GM23338 (cell line): ENCODE measurements at regions not wholly inside any gene's neighbourhood (a gene's known extent, or its start where the extent isn't known, plus 50 kb on each side); places are given as distances from the start of the nearest gene placed in this dataset.

Experiments
- ATAC-seq: fragments of 200-7000 bp; cut with Tn5 transposase; 3 replicates; pipeline ENCODE4 v1.9.1; 2020
- DNase-seq: peaks from one replicate; pipeline ENCODE4 v3.0.0-alpha.2; 2015; ENCODE audit warnings: low spot score
- H2AFZ ChIP-seq: fragments of 200-600 bp; sonication (generic); 2 replicates; pipeline ENCODE4 v1.8.0; 2016; ENCODE audit warnings: antibody characterized with exemption, mild to moderate bottlenecking, moderate library complexity
- H3F3A ChIP-seq: fragments of 200-600 bp; sonication (generic); replicated peaks from 2 replicates; pipeline ENCODE4 v1.8.0; 2017; ENCODE audit warnings: antibody characterized with exemption, mixed run types, low read depth
- H3K27ac ChIP-seq: fragments of 200-600 bp; sonication (generic); 2 replicates; pipeline ENCODE4 v1.6.1; 2016; ENCODE audit warnings: low read depth
- H3K27me3 ChIP-seq: fragments of 200-600 bp; sonication (generic); 2 replicates; pipeline ENCODE4 v1.8.0; 2016; ENCODE audit warnings: mild to moderate bottlenecking, mixed run types, moderate library complexity; ENCODE audit not compliant: insufficient read depth
- H3K36me3 ChIP-seq: fragments of 200-600 bp; sonication (generic); 2 replicates; pipeline ENCODE4 v1.8.0; 2016; ENCODE audit warnings: mild to moderate bottlenecking; ENCODE audit not compliant: insufficient read depth
- H3K4me1 ChIP-seq: fragments of 200-600 bp; sonication (generic); 2 replicates; pipeline ENCODE4 v1.8.0; 2016; ENCODE audit warnings: mild to moderate bottlenecking, moderate library complexity; ENCODE audit not compliant: insufficient read depth
- H3K4me2 ChIP-seq: fragments of 200-600 bp; sonication (generic); 2 replicates; pipeline ENCODE4 v1.7.1; 2017; ENCODE audit warnings: mixed run types
- H3K4me3 ChIP-seq: fragments of 200-600 bp; sonication (generic); 2 replicates; pipeline ENCODE4 v1.6.1; 2016; ENCODE audit warnings: mixed run types
- H3K79me2 ChIP-seq: fragments of 200-600 bp; sonication (generic); replicated peaks from 2 replicates; pipeline ENCODE4 v1.8.0; 2017; ENCODE audit warnings: mild to moderate bottlenecking; ENCODE audit not compliant: insufficient read depth
- H3K9me2 ChIP-seq: fragments of 200-600 bp; sonication (generic); 2 replicates; pipeline ENCODE4 v1.8.0; 2017; ENCODE audit not compliant: insufficient read depth
- H4K20me1 ChIP-seq: fragments of 200-600 bp; sonication (generic); replicated peaks from 2 replicates; pipeline ENCODE4 v1.8.0; 2017; ENCODE audit warnings: mild to moderate bottlenecking; ENCODE audit not compliant: insufficient read depth
- H3K27ac Mint-ChIP-seq: 2 replicates; pipeline ENCODE4 v1.8.0; 2020; ENCODE audit warnings: inconsistent platforms, mild to moderate bottlenecking, moderate library complexity, mixed read lengths
- H3K27me3 Mint-ChIP-seq: 3 replicates; pipeline ENCODE4 v1.8.0; 2022; ENCODE audit warnings: low read depth, mild to moderate bottlenecking, moderate library complexity, mixed read lengths, inconsistent platforms; ENCODE audit not compliant: insufficient read depth, poor library complexity
- H3K36me3 Mint-ChIP-seq: 3 replicates; pipeline ENCODE4 v1.8.0; 2021; ENCODE audit warnings: low read depth, mild to moderate bottlenecking, inconsistent platforms, moderate library complexity, mixed read lengths
- H3K4me1 Mint-ChIP-seq: 3 replicates; pipeline ENCODE4 v1.8.0; 2020; ENCODE audit warnings: mild to moderate bottlenecking, inconsistent platforms, mixed read lengths
- H3K4me3 Mint-ChIP-seq: 3 replicates; pipeline ENCODE4 v1.8.0; 2021; ENCODE audit warnings: moderate library complexity, mild to moderate bottlenecking, inconsistent platforms, mixed read lengths
- H3K9me3 Mint-ChIP-seq: 3 replicates; pipeline ENCODE4 v1.8.0; 2020; ENCODE audit warnings: moderate library complexity, mild to moderate bottlenecking, inconsistent platforms, mixed read lengths
- CREB1 ChIP-seq: fragments of 250-450 bp; sonication (Bioruptor Pico); IDR thresholded peaks from 2 replicates; pipeline ENCODE4 v1.5.0; 2020; ENCODE audit warnings: low read depth, mild to moderate bottlenecking, moderate library complexity
- CTCF ChIP-seq, 2 experiments: fragments of 200-600 bp in 1 of 2; sonication (generic) in 1 of 2; conservative IDR thresholded peaks; 2 replicates each; pipeline versions ENCODE4 v1.5.1 to v1.6.1; 2016 to 2017; ENCODE audit warnings: antibody characterized with exemption in 2 of 2, low read depth in 2 of 2, mild to moderate bottlenecking in 2 of 2, moderate library complexity in 1 of 2
- EZH2 ChIP-seq: fragments of 200-600 bp; sonication (generic); IDR thresholded peaks from one replicate; pipeline ENCODE4 v1.8.0; 2017; ENCODE audit warnings: antibody characterized with exemption, mild to moderate bottlenecking, low read depth; ENCODE audit not compliant: unreplicated experiment
- JUNB ChIP-seq: IDR thresholded peaks from one replicate; pipeline ENCODE4 v1.6.1; 2016; ENCODE audit warnings: antibody characterized with exemption; ENCODE audit not compliant: unreplicated experiment
- NANOG ChIP-seq: IDR thresholded peaks from 2 replicates; pipeline ENCODE4 v1.6.1; 2016; ENCODE audit warnings: antibody characterized with exemption, borderline replicate concordance
- STAT1 ChIP-seq: IDR thresholded peaks from one replicate; pipeline ENCODE4 v1.6.1; 2016; ENCODE audit warnings: antibody characterized with exemption; ENCODE audit not compliant: unreplicated experiment
- ZNF114 ChIP-seq: fragments of 250-450 bp; sonication (Bioruptor Pico); IDR thresholded peaks from 2 replicates; pipeline ENCODE4 v1.5.0; 2020; ENCODE audit warnings: mild to moderate bottlenecking, moderate library complexity
- ZNF331 ChIP-seq: fragments of 250-450 bp; sonication (Bioruptor Pico); IDR thresholded peaks from 2 replicates; pipeline ENCODE4 v1.5.0; 2020; ENCODE audit warnings: low read depth, mild to moderate bottlenecking, moderate library complexity
- TF ChIP-seq, protein P1 (sequence below): IDR thresholded peaks from 2 replicates; pipeline ENCODE4 v1.6.1; 2016; ENCODE audit warnings: antibody characterized with exemption
- TF ChIP-seq, protein P2 (sequence below): IDR thresholded peaks from one replicate; pipeline ENCODE4 v1.6.1; 2018; ENCODE audit warnings: antibody characterized with exemption; ENCODE audit not compliant: unreplicated experiment
- TF ChIP-seq, protein P3 (sequence below): fragments of 250-450 bp; sonication (Bioruptor Pico); IDR thresholded peaks from 2 replicates; pipeline ENCODE4 v1.5.0; 2020; ENCODE audit warnings: mild to moderate bottlenecking, moderate library complexity

DNA sequence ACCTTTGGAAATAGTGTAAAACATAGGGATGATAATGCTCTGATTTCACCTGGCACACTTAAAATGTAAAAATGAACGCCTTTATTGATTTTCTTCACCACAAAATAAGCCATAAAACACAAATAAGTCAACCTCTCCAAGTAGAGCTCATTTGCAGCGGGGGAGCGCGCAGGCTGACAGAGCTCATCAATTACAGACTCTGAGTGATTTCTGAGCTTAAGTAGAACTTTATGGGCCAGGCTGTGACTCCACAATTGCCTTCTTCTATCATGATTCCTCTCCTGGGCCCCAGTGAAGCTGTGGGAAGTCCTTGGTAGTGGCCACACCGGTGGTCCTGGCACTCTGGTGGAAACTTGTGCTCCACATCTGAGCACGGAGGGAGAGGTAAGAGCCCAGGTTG lies 789.0 kb upstream of the RAB6C start (continued):
- TF ChIP-seq ZNF331 (CRISPR knock-in tag) (no peak), JUNB (no peak), CREB1 (CRISPR knock-in tag) (no peak), STAT1 (no peak), ZNF114 (CRISPR knock-in tag) (no peak), EZH2 (no peak), NANOG (no peak), CTCF (conservative IDR thresholded peaks at IDR 0.05; ENCODE audit: low read depth in 2 of 2) (no peak)
- TF ChIP-seq, protein P1, sequence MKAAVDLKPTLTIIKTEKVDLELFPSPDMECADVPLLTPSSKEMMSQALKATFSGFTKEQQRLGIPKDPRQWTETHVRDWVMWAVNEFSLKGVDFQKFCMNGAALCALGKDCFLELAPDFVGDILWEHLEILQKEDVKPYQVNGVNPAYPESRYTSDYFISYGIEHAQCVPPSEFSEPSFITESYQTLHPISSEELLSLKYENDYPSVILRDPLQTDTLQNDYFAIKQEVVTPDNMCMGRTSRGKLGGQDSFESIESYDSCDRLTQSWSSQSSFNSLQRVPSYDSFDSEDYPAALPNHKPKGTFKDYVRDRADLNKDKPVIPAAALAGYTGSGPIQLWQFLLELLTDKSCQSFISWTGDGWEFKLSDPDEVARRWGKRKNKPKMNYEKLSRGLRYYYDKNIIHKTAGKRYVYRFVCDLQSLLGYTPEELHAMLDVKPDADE = no peak
- TF ChIP-seq, protein P2, sequence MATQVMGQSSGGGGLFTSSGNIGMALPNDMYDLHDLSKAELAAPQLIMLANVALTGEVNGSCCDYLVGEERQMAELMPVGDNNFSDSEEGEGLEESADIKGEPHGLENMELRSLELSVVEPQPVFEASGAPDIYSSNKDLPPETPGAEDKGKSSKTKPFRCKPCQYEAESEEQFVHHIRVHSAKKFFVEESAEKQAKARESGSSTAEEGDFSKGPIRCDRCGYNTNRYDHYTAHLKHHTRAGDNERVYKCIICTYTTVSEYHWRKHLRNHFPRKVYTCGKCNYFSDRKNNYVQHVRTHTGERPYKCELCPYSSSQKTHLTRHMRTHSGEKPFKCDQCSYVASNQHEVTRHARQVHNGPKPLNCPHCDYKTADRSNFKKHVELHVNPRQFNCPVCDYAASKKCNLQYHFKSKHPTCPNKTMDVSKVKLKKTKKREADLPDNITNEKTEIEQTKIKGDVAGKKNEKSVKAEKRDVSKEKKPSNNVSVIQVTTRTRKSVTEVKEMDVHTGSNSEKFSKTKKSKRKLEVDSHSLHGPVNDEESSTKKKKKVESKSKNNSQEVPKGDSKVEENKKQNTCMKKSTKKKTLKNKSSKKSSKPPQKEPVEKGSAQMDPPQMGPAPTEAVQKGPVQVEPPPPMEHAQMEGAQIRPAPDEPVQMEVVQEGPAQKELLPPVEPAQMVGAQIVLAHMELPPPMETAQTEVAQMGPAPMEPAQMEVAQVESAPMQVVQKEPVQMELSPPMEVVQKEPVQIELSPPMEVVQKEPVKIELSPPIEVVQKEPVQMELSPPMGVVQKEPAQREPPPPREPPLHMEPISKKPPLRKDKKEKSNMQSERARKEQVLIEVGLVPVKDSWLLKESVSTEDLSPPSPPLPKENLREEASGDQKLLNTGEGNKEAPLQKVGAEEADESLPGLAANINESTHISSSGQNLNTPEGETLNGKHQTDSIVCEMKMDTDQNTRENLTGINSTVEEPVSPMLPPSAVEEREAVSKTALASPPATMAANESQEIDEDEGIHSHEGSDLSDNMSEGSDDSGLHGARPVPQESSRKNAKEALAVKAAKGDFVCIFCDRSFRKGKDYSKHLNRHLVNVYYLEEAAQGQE = no peak

- Histone ChIP-seq H3K4me1 (peaks cover 12% of the 10 kb centered on the region), H3K9me2 (peaks cover 11% of the 10 kb centered on the region; the same call in 1 of the 2 replicates), H3F3A (no peaks in the 10 kb centered on the region), H3K4me3 (no peak overlapping the region), H2AFZ (no peak overlapping the region), H3K79me2 (no peaks in the 10 kb centered on the region), H3K36me3 (no peaks in the 10 kb centered on the region), H4K20me1 (no peaks in the 10 kb centered on the region), H3K4me2 (peak overlapping the region; percentile 4; the same call in 1 of the 2 replicates), H3K27me3 (no peaks in the 10 kb centered on the region), H3K27ac (peak overlapping the region; percentile 36)
- peaks cover 45% of the 10 kb centered on the region for H3K4me1 Mint-ChIP-seq
- peak; percentile 91 for DNase-seq
- peak overlapping the region; percentile 75 for H3K27ac Mint-ChIP-seq
- no peaks in the 10 kb centered on the region; the same call in 2 of the 3 replicates for H3K36me3 Mint-ChIP-seq
- no peaks in the 10 kb centered on the region; the same call in 2 of the 3 replicates for H3K9me3 Mint-ChIP-seq
- ATAC-seq = peak; percentile 85
- peaks cover 11% of the 10 kb centered on the region for H3K27me3 Mint-ChIP-seq
- H3K4me3 Mint-ChIP-seq = no peak overlapping the region; the same call in 2 of the 3 replicates
- TF ChIP-seq JUNB (no peak), CREB1 (CRISPR knock-in tag) (no peak), STAT1 (no peak)
- TF ChIP-seq, protein P3, sequence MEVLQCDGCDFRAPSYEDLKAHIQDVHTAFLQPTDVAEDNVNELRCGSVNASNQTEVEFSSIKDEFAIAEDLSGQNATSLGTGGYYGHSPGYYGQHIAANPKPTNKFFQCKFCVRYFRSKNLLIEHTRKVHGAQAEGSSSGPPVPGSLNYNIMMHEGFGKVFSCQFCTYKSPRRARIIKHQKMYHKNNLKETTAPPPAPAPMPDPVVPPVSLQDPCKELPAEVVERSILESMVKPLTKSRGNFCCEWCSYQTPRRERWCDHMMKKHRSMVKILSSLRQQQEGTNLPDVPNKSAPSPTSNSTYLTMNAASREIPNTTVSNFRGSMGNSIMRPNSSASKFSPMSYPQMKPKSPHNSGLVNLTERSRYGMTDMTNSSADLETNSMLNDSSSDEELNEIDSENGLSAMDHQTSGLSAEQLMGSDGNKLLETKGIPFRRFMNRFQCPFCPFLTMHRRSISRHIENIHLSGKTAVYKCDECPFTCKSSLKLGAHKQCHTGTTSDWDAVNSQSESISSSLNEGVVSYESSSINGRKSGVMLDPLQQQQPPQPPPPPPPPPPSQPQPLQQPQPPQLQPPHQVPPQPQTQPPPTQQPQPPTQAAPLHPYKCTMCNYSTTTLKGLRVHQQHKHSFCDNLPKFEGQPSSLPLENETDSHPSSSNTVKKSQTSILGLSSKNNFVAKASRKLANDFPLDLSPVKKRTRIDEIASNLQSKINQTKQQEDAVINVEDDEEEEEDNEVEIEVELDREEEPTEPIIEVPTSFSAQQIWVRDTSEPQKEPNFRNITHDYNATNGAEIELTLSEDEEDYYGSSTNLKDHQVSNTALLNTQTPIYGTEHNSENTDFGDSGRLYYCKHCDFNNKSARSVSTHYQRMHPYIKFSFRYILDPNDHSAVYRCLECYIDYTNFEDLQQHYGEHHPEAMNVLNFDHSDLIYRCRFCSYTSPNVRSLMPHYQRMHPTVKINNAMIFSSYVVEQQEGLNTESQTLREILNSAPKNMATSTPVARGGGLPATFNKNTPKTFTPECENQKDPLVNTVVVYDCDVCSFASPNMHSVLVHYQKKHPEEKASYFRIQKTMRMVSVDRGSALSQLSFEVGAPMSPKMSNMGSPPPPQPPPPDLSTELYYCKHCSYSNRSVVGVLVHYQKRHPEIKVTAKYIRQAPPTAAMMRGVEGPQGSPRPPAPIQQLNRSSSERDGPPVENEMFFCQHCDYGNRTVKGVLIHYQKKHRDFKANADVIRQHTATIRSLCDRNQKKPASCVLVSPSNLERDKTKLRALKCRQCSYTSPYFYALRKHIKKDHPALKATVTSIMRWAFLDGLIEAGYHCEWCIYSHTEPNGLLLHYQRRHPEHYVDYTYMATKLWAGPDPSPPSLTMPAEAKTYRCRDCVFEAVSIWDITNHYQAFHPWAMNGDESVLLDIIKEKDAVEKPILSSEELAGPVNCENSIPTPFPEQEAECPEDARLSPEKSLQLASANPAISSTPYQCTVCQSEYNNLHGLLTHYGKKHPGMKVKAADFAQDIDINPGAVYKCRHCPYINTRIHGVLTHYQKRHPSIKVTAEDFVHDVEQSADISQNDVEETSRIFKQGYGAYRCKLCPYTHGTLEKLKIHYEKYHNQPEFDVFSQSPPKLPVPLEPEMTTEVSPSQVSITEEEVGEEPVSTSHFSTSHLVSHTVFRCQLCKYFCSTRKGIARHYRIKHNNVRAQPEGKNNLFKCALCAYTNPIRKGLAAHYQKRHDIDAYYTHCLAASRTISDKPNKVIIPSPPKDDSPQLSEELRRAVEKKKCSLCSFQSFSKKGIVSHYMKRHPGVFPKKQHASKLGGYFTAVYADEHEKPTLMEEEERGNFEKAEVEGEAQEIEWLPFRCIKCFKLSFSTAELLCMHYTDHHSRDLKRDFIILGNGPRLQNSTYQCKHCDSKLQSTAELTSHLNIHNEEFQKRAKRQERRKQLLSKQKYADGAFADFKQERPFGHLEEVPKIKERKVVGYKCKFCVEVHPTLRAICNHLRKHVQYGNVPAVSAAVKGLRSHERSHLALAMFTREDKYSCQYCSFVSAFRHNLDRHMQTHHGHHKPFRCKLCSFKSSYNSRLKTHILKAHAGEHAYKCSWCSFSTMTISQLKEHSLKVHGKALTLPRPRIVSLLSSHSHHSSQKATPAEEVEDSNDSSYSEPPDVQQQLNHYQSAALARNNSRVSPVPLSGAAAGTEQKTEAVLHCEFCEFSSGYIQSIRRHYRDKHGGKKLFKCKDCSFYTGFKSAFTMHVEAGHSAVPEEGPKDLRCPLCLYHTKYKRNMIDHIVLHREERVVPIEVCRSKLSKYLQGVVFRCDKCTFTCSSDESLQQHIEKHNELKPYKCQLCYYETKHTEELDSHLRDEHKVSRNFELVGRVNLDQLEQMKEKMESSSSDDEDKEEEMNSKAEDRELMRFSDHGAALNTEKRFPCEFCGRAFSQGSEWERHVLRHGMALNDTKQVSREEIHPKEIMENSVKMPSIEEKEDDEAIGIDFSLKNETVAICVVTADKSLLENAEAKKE (CRISPR knock-in tag) = no peak
Measured at GRCh38 chr2:129191530-129191929, 787.9 kb upstream of the RAB6C start.
